CD4-positive, alpha-beta T cell treated with Interleukin-15 for 4 hours (primary cell): ENCODE measurements at regions not wholly inside any gene's neighbourhood (a gene's known extent, or its start where the extent isn't known, plus 50 kb on each side); places are given as distances from the start of the nearest gene placed in this dataset.

Source experiments
- DNase-seq: peaks from one replicate; pipeline ENCODE4 v3.0.0-alpha.2; 2020; ENCODE audit warnings: low spot score

GRCh38 chr2:7468955-7469354 is 551.7 kb downstream of the RNF144A start:
- no peak for DNase-seq

- no peak for DNase-seq
Measured at GRCh38 chr2:7471185-7471584, 554.0 kb downstream of the RNF144A start.

- DNase-seq, result no peak
Measured at GRCh38 chr2:7472465-7472864, 555.3 kb downstream of the RNF144A start.

GRCh38 chr2:7473135-7473771 is 556.0 kb downstream of the RNF144A start:
- no peak for DNase-seq

GRCh38 chr2:7476371-7476770 is 559.2 kb downstream of the RNF144A start:
- no peak for DNase-seq

- no peak for DNase-seq
Measured at GRCh38 chr2:7479603-7480002, 562.4 kb downstream of the RNF144A start.

GRCh38 chr2:7480431-7480830 is 563.2 kb downstream of the RNF144A start:
- DNase-seq, result no peak

- no peak for DNase-seq
Measured at GRCh38 chr2:7490672-7491071, 573.5 kb downstream of the RNF144A start.

GRCh38 chr2:7492719-7493118 is 575.5 kb downstream of the RNF144A start:
- no peak for DNase-seq

GRCh38 chr2:7497178-7497577 is 580.0 kb downstream of the RNF144A start:
- DNase-seq, result no peak

GRCh38 chr2:7499018-7499417 is 581.8 kb downstream of the RNF144A start:
- DNase-seq, result no peak

- no peak for DNase-seq
Measured at GRCh38 chr2:7502336-7502735, 585.1 kb downstream of the RNF144A start.

GRCh38 chr2:7508296-7508943 is 591.2 kb downstream of the RNF144A start:
- no peak for DNase-seq

GRCh38 chr2:7510353-7510752 is 593.1 kb downstream of the RNF144A start:
- no peak for DNase-seq

- no peak for DNase-seq
Measured at GRCh38 chr2:7513834-7514233, 596.6 kb downstream of the RNF144A start.

- no peak for DNase-seq
Measured at GRCh38 chr2:7515327-7515726, 598.1 kb downstream of the RNF144A start.

GRCh38 chr2:7516484-7517063 is 599.4 kb downstream of the RNF144A start:
- DNase-seq, result no peak

GRCh38 chr2:7517088-7517487 is 599.9 kb downstream of the RNF144A start:
- peak; percentile 8 for DNase-seq

GRCh38 chr2:7517851-7518250 is 600.6 kb downstream of the RNF144A start:
- no peak for DNase-seq

GRCh38 chr2:7523481-7524120 is 606.4 kb downstream of the RNF144A start:
- peak; percentile 11 for DNase-seq

GRCh38 chr2:7524195-7524594 is 607.0 kb downstream of the RNF144A start:
- no peak for DNase-seq

- DNase-seq, result no peak
Measured at GRCh38 chr2:7525746-7526145, 608.5 kb downstream of the RNF144A start.

- DNase-seq, result no peak
Measured at GRCh38 chr2:7527165-7527722, 610.0 kb downstream of the RNF144A start.
